Naive B cell (primary cell): ENCODE measurements at regions not wholly inside any gene's neighbourhood (a gene's known extent, or its start where the extent isn't known, plus 50 kb on each side); places are given as distances from the start of the nearest gene placed in this dataset.
A peak's percentile ranks its signal among the peaks of the same experiment; 100 is the strongest.
"Not testable (repeated sequence)": the region's sequence is repeated elsewhere in the genome, so short reads cannot be mapped to it uniquely, and the experiment has no call there.

Experiments used
- ATAC-seq, 2 donors: fragments of 150-1000 bp; cut with Tn5 transposase; 2 replicates each; pipeline ENCODE4 v1.10.0; 2021; ENCODE audit warnings: low read depth in 2 of 2, mild to moderate bottlenecking in 2 of 2, moderate library complexity in 2 of 2
- DNase-seq: peaks from one replicate; pipeline ENCODE4 v3.0.0; 2022
- H3K27ac Mint-ChIP-seq, 6 donors: one replicate each; pipeline ENCODE4 v1.8.0; 2020 to 2022; ENCODE audit warnings: mild to moderate bottlenecking in 6 of 6, mixed read lengths in 6 of 6, moderate library complexity in 5 of 6, inconsistent platforms in 2 of 6
- H3K27me3 Mint-ChIP-seq, 3 donors: one replicate each; pipeline ENCODE4 v1.8.0; 2021 to 2022; ENCODE audit warnings: mixed read lengths in 3 of 3, mild to moderate bottlenecking in 1 of 3
- H3K36me3 Mint-ChIP-seq, 2 donors: one replicate each; pipeline ENCODE4 v1.8.0; 2020 to 2022; ENCODE audit warnings: mixed read lengths in 2 of 2, inconsistent platforms in 1 of 2, mild to moderate bottlenecking in 1 of 2
- H3K4me1 Mint-ChIP-seq, 3 donors: one replicate each; pipeline ENCODE4 v1.8.0; 2020 to 2022; ENCODE audit warnings: mixed read lengths in 3 of 3, inconsistent platforms in 1 of 3, mild to moderate bottlenecking in 1 of 3, moderate library complexity in 1 of 3
- H3K4me3 Mint-ChIP-seq, 8 donors: one replicate each; pipeline ENCODE4 v1.8.0; 2020 to 2022; ENCODE audit warnings: mild to moderate bottlenecking in 8 of 8, mixed read lengths in 8 of 8, moderate library complexity in 8 of 8, inconsistent platforms in 2 of 8
- H3K9me3 Mint-ChIP-seq, 7 donors: one replicate each; pipeline ENCODE4 v1.8.0; 2020 to 2022; ENCODE audit warnings: mixed read lengths in 7 of 7, mild to moderate bottlenecking in 5 of 7, inconsistent platforms in 2 of 7, moderate library complexity in 1 of 7

DNA sequence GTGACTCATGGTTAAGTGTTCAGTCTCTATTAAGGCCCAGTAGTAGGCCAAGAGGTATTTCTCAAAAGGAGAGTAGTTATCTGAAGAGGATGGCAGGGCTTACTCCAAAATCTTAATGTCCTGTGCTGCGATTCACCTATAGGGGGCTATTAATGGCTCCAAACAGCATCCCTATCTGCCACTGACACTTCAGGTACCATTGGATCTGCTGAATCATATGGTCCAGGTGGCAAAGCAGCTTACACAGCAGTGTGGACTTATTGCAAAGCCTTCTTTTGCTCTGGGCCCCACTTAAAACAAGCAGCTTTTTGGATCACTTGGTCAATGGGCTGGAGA is 60.8 kb upstream of the ATP2B1 start:
- no peak overlapping the region for H3K27ac Mint-ChIP-seq
- H3K4me3 Mint-ChIP-seq: no peak overlapping the region
- H3K27me3 Mint-ChIP-seq: no peaks in the 10 kb centered on the region
- peaks cover 0 to 6% (median 2%) of the 10 kb centered on the region in 7 donors for H3K9me3 Mint-ChIP-seq
- ATAC-seq: no peak
- H3K36me3 Mint-ChIP-seq: no peaks in the 10 kb centered on the region
- H3K4me1 Mint-ChIP-seq: peaks cover 10 to 14% (median 10%) of the 10 kb centered on the region in 3 donors
- no peak for DNase-seq

DNA sequence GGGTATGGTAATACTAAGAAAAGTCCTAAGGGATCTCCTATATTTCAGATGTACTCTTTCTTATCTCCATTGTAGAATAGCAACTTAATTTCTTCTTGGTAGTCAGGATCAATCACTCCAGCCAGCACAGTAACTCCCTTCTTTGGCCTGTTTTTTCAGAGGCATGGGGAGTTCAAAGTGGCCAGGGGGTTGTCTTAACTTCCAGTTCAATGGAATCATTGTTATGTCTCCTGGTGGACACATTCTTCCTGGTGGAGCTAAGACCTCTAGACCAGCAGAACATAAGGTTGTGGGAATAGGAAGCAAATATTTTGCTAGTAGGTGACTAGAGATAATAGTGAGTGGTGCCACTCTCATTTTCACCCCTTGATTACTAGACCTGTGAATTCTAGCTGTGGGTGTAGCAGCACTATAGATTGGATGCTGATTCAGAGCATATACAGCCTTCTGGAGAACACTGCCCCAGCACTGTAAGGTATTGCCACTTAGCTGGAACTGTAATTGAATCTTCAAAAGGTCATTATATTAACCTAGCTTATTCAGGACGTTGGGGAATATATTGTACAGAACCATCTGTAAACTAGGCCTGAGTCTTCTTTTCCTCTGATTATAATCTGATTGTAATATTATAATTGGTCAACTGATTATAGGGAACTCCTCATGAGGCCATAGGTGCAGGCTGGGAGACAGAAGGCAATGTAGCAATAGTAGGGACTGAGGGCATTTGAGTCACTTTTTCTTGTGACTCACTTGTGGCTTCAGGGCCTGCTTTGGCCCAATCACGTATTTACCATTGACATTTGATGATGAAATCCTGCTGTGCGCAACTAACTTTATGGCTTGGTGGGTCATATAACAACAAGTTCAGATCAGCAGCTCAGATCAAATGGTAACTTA is 60.2 kb upstream of the ATP2B1 start:
- peaks cover 0 to 6% (median 3%) of the 10 kb centered on the region in 7 donors for H3K9me3 Mint-ChIP-seq
- peaks cover 10 to 14% (median 10%) of the 10 kb centered on the region in 3 donors for H3K4me1 Mint-ChIP-seq
- ATAC-seq (no peak), DNase-seq (no peak)
- H3K27me3 Mint-ChIP-seq: no peaks in the 10 kb centered on the region
- no peak overlapping the region for H3K4me3 Mint-ChIP-seq
- H3K36me3 Mint-ChIP-seq: peaks cover 0 to 3% of the 10 kb centered on the region in 2 donors
- H3K27ac Mint-ChIP-seq: peak overlapping the region in 2 of 6 donors; percentile 21 to 55

DNA sequence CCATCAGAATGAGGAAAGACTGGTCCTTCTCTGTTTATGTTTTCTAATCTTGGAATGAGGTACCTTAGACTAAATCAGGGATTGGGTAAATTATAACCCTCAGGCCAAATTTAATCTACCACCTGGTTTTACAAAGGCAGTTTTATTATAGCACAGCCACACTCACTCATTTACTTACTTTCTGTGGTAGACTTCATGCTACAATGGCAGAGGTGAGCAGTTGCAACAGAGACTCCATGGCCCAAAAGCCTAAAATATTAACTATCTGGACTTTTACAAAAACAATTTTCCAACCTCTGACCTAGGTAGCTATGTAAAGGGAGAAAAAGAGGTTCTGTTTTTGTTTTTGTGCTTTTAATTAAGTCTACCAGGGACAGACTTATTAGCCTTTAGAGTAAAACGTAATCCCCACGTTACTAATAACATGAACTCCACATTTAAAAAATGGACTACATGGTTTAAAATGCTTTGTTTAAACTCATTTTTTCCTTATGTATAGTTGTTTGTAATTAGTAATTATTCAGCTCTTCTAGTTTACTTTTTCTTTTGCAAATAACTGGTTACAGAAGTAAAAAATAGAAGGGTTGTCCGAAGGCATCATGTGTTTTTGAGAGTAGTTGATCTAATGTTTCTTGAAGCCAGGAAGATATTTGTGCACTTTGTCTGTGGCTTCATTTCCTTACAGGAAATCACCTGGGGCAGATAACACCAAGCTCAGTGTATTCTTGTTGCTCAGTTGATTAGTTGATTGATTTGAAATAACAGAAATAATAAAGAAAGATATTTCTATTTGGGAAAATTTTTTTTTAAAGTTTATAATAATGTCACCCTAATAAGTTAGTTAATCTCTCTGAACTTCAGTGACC is 57.6 kb upstream of the ATP2B1 start:
- Mint-ChIP-seq H3K4me1 (peaks cover 10 to 14% (median 10%) of the 10 kb centered on the region in 3 donors), H3K27me3 (no peaks in the 10 kb centered on the region), H3K4me3 (peak overlapping the region in 1 of 8 donors; percentile 16), H3K36me3 (peaks cover 0 to 4% of the 10 kb centered on the region in 2 donors), H3K27ac (peak overlapping the region in 3 of 6 donors; percentile 7 to 45 (median 14)), H3K9me3 (peaks cover 0 to 7% (median 3%) of the 10 kb centered on the region in 7 donors)
- ATAC-seq: peak; percentile 41 to 49
- DNase-seq: no peak

DNA sequence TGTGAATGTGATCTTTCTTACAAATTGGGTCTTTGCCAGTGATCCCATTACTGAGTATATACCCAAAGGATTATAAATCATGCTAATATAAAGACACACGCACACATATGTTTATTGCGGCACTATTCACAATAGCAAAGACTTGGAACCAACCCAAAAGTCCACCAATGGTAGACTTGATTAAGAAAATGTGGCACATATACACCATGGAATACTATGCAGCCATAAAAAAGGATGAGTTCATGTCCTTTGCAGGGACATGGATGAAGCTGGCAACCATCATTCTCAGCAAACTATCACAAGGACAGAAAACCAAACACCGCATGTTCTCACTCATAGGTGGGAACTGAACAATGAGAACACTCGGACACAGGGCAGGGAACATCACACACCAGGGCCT is 55.5 kb upstream of the ATP2B1 start:
- peaks cover 21 to 26% (median 24%) of the 10 kb centered on the region in 3 donors for H3K4me1 Mint-ChIP-seq
- not testable (repeated sequence) for H3K27me3 Mint-ChIP-seq, H3K27ac Mint-ChIP-seq

DNA sequence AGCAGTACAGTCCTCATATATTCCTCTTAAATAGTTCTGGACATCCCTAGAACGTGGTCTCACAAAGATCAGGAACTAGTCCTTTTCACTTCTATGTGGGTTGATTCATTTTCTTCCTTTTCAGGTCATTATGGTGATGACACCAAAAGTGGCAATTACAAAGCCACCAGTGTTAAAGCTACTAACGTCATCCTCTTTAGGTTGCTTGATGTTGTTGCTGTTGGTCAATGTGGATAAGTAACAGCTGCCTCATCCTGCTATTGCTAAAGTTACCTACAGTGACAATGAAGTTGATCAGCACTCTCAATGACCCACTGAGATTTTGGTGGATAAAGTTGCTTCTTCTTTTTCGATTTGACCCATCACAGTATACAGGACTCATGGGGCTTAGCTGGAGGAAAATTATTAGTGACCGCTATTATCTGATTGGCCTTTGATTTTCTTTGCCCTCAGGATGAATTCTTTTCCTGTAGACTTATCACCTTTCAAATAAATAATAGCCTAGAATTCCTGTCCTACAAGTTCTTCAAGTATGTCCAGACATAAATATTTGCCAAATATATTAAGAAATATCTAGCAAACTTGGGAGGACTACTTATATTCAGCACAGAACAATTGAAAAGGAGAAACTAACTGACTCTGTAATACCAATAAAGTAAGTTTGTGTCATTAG is 54.0 kb upstream of the ATP2B1 start:
- no peak overlapping the region for H3K4me3 Mint-ChIP-seq
- H3K27me3 Mint-ChIP-seq: no peaks in the 10 kb centered on the region
- H3K36me3 Mint-ChIP-seq: peaks cover 0 to 4% of the 10 kb centered on the region in 2 donors
- H3K4me1 Mint-ChIP-seq: peaks cover 21 to 26% (median 26%) of the 10 kb centered on the region in 3 donors
- DNase-seq (no peak), ATAC-seq (no peak)
- peaks cover 0 to 13% (median 4%) of the 10 kb centered on the region in 7 donors for H3K9me3 Mint-ChIP-seq
- H3K27ac Mint-ChIP-seq: no peak overlapping the region

More for the DNA sequence above, 55.5 kb upstream of the ATP2B1 start:
- not testable (repeated sequence) for DNase-seq, H3K4me3 Mint-ChIP-seq, ATAC-seq, H3K36me3 Mint-ChIP-seq
- peaks cover 3 to 13% (median 4%) of the 10 kb centered on the region in 7 donors for H3K9me3 Mint-ChIP-seq

DNA sequence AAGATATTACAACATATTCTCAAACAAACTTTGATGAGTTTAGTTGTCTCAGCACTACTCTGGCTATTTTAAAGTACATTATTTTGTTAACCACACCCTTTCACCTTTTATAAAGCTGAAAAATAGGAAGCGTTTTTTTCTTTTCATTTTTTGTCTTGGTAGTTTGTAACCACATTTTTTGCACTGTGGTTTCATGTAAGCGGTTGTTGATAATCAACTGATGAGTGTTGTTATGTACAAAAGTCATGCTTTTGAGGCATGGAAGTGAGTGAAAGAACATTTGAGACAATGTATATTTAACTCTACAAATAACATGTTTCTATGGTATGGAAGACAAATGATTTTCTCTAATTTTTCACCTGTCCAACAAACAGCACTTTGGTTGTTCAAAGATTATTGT is 52.1 kb upstream of the ATP2B1 start:
- Mint-ChIP-seq H3K9me3 (peaks cover 0 to 20% (median 4%) of the 10 kb centered on the region in 7 donors), H3K27ac (peak overlapping the region in 2 of 6 donors; percentile 26 to 78), H3K27me3 (no peaks in the 10 kb centered on the region), H3K4me1 (peaks cover 28 to 35% (median 33%) of the 10 kb centered on the region in 3 donors), H3K4me3 (peak overlapping the region in 6 of 8 donors; percentile 25 to 78 (median 64)), H3K36me3 (peaks cover 0 to 4% of the 10 kb centered on the region in 2 donors)
- DNase-seq (peak; percentile 18), ATAC-seq (peak; percentile 47 to 62)
